ENCODE measurements at regions not wholly inside any gene's neighbourhood (a gene's known extent, or its start where the extent isn't known, plus 50 kb on each side); places are given as distances from the start of the nearest gene placed in this dataset.

- TF ChIP-seq CTCF (IDR thresholded peaks at IDR 0.05; ENCODE audit: low read depth, low read length, missing input control) (no peak), ZBTB33 (IDR thresholded peaks at IDR 0.05) (no peak), EGR1 (IDR thresholded peaks at IDR 0.05; ENCODE audit: low read depth in 2 of 2) (no peak), GABPA (IDR thresholded peaks at IDR 0.05 in 1 of 2, conservative IDR thresholded peaks at IDR 0.05 in 1 of 2) (no peak), REST (IDR thresholded peaks at IDR 0.05) (no peak), YY1 (IDR thresholded peaks at IDR 0.05) (no peak), MAX (IDR thresholded peaks at IDR 0.05) (no peak), TAF1 (conservative IDR thresholded peaks at IDR 0.05) (no peak), JUND (IDR thresholded peaks at IDR 0.05) (no peak), ATF3 (IDR thresholded peaks at IDR 0.05) (no peak), RAD21 (IDR thresholded peaks at IDR 0.05) (no peak), HNF4G (IDR thresholded peaks at IDR 0.05) (no peak), RXRA (IDR thresholded peaks at IDR 0.05) (no peak)
These were observed 1333.4 kb upstream of the MIR17HG start for GRCh38 chr13:90014038-90014437.

All from liver (tissue), 3 donors.